ENCODE measurements at regions not wholly inside any gene's neighbourhood (a gene's known extent, or its start where the extent isn't known, plus 50 kb on each side); places are given as distances from the start of the nearest gene placed in this dataset.
"Not testable (repeated sequence)": the region's sequence is repeated elsewhere in the genome, so short reads cannot be mapped to it uniquely, and the experiment has no call there.

DNA sequence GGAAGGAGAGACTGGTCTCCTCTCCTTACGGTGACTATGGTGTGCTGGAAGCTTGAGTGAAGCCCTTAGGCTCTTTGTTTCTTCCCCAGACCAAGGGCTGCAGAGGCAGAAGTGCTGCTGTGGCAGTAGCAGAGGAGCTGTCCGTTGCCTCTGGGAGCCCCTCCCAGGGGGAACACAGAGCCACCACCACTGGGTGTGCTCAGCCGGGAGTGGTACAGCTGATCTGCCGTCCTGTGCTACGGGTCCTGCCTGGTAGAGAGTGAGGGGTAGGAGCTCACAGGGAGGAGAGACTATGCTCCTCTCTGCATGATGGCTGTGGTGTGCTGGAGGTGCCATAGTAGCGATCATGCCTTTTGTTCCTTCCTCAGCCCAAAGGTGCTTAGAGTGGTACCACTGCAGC lies 318.7 kb downstream of the DOK5 start:
- no peak for DNase-seq

DNA sequence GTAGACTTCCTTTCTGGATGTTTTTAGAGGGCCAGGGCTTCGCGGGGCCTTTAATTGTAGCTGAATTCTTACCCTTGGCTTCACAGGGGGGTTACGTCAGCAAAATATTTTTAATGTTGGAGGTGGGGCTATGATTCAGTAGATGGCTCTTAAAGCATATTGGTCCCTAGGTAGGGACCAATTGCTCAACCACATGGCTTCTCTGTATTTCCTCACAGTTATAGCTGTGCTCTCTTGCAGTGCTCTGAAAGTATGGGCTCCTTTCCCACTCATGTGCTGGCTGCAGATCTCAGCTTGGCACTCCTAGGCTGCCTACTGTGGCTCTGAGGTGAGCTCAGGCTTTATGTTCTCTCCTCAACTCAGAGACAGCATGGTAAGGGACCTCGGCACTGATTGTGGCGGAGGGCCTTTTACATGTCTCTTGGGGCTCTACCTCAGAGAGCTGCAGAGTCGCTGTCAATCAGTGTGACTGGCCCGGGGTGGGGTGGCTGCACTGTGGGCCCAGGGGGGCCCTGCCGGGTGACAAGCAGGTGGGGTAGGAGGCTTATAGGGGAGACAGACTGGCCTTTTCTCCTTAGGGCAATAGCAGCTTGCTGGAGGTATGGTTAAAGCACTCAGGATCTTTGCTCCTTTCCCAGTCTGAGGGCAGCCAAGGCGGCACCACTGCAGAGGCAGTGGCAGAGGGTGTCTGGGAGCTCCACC lies 318.0 kb downstream of the DOK5 start:
- DNase-seq = no peak

DNA sequence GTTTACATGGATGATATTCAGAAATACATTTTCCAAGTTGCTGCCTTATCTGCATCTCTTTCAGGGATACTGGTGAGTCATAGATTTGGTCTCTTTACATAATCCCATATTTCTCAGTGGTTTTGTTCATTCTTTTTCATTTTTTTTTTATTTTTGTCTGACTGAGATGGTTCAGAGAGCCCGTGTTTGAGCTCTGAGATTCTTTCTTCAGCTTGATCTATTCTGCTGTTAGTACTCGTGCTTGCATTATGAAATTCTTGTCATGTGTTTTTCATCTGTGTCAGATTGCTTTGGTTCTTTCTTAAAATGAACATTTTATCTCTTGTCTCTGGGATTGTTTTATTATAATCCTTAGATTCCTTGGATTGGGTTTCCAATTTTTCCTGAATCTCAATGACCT lies 317.3 kb downstream of the DOK5 start:
- DNase-seq = no peak

DNA sequence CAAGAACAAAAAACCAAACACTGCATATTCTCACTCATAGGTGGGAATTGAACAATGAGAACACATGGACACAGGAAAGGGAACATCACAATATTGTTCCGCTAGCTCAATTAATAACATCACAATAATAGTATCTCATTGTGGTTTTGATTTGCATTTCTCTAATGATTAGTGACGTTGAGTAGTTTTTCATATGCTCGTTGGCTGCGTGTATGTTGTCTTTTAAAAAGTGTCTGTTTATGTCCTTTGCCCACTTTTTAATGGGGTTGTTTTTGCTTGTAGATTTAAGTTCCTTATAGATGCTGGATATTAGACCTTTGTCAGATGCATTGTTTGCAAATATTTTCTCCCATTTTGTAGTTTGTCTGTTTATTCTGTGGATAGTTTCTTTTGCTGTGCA lies 312.9 kb downstream of the DOK5 start:
- DNase-seq = not testable (repeated sequence)

DNA sequence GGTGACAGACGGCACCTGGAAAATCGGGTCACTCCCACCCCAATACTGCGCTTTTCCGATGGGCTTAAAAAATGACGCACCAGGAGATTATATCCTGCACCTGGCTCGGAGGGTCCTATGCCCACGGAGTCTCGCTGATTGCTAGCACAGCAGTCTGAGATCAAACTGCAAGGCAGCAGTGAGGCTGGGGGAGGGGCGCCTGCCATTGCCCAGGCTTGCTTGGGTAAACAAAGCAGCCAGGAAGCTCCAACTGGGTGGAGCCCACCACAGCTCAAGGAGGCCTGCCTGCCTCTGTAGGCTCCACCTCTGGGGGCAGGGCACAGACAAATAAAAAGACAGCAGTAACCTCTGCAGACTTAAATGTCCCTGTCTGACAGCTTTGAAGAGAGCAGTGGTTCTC lies 307.4 kb downstream of the DOK5 start:
- DNase-seq = not testable (repeated sequence)

DNA sequence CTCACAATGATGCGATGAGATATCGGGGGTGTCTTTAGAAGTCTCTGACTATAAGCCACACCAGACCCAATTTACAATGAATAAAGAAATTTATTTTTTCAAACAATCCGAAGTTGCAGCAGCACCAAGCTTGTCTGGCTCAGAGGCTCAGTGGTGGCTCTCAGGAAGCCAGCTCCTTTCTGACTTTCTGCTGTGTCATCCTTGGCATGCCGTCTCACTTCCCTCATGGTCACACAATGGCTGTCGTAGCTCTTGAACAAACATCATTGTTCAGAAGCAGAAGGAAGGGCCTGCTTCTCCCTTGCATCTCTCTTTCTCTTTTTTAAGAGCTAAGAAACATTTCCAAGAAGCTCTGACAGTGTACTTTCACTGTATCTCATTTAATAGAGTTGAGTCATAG lies 299.0 kb downstream of the DOK5 start:
- no peak for DNase-seq

DNA sequence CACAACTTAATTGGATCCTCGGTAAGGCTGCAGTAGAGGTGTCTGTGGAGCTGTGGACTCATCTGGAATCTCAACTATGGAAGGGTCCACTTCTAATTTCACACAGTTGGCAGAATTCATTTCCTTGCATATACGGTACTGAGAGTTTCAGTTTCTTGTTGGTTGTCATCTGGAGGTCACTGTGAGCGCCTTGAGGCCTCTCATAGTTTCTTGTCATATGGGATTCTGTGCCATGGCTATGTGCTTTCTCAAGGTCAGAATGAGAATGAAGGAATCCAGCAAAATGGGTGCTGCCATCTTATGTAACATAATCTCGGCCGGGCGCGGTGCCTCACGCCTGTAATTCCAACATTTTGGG lies 298.2 kb downstream of the DOK5 start:
- no peak for DNase-seq

DNA sequence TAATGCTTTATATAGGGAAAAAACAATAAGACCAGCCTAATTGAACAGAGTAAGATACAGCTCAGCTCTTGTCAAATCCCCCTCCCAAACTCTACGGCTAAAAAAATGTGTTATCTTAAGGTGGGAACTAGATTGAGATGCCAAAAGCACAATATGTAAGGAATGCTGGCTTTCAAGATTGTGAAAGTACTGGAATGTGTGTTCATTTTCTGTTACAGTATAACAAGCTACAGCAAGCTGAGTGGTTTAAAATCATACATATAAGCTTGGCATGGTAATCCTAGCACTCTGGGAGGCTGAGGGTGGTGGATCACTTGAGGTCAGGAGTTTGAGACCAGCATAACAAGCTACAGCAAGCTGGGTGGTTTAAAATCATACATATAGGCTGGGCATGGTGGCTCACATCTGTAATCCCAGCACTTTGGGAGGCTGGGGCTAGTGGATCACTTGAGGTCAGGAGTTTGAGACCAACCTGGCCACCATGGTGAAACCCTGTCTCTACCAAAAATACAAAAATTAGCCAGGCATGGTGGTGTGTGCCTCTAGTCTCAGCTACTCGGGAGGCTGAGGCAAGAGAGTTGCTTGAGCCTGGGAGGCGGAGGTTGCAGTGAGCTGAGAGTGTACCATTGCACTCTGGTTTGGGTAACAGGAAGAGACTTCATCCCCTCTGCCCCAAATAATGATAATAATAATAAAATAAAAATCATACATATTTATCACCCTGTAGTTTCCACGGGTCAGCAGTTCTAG lies 297.7 kb downstream of the DOK5 start:
- peak; percentile 3 for DNase-seq

DNA sequence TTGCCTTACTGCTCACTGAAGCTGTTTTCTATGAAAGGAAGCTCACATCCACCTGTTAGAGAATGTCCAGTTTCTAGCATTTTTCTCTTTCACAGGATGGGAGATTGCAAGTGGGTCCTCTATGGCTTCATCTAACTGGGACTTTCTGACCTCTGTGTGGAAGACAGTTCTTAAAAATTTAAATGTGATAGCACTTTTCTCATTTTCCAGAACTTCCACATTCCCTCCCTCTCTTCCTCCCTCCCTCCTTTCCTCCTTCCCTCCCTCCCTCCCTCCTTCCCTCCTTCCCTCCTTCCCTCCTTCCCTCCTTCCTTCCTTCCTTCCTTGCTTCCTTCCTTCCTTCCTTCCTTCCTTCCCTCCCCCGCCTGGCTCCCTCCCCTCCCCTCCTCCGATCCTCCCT lies 291.1 kb downstream of the DOK5 start:
- DNase-seq = no peak

DNA sequence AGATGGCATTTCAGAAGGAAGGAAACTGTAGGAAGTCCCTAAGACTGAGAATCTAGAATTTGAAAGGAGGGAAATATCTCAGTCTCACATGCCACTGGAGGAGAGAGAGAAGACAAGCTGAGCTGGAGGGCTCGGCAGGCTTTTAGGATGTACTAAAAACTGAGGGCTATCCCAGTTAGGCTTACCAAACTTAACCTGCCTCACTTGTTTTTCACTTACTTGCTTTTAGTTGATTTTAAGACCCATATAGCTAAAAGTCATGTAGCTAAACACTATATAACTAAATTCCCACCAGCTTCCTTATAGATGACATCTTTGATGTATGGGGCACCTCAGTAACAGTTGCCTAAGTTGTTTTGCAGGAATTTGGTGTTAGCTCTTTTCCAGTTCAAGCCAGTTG lies 288.0 kb downstream of the DOK5 start:
- no peak for DNase-seq

DNA sequence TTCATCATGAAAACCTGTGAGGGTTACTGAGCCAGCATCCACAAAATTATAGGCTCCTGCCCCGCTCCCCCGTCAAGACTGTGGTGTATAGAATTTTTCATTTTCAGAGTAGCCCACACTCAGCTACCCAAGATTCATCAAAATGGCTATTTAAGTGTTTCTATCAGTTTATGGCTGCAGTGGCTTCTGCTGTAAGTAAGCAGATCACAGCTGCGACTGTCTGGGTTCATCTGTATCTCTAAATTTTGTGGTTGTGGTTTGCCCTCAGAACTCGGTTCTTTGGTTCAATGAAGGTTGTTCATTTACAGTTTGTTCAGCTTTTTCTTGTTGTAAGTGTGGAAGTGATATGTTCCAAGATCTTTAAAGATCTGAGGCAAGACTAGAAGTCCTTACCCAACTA lies 284.2 kb downstream of the DOK5 start:
- no peak for DNase-seq

DNA sequence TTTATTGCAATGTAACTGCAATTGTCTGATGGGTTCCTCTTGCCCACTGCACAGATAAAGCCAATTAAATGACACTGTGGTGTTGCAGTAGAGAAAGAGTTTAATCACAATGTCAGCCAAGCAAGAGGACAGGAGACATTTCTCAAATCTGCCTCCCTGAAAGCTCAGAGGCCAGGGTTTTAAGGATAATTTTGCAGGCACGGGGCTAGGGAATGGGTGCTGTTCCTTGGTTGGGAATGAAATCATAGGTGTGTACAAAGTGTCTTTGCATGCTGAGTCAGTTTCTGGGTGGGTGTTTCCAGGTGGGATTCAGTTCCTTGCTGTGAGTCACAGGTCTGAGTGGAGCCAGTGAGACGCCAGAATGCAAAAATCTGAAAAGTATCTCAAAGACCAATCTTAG lies 271.4 kb downstream of the DOK5 start:
- DNase-seq = no peak

DNA sequence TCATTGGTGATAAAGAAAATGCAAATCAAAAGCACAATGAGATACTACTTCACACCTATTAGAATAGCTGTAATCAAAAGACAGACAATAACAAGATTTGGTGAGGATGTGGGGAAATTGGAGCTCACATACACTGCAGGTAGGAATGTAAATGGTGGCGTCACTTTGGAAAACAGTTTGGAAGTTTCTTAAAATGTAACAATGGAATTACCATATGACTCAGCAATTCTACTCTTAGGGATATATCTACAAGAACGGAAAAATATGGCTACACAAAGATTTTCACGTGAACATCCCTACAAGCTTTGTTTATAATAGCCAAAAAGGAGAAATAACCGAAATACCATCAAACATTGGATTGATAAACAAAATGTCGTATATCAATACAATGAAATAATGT lies 270.4 kb downstream of the DOK5 start:
- DNase-seq = no peak

DNA sequence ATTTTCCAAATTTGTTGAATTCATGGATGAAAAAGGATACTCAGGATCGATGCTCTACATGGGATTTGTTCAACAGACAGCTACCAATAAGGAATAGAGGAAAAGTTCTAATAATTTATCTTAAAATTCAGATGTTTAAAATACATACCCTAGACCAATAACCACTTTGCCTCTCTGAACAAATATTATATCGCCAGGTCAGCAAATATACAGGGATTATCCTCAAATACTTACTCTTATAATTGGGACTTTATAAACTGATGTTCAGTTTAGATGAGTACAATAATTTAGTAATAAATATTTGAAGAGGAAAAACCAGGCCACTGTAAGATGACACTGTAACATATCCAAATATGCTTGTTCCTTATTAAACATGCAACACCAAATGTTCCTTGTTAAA lies 268.7 kb downstream of the DOK5 start:
- DNase-seq = no peak

DNA sequence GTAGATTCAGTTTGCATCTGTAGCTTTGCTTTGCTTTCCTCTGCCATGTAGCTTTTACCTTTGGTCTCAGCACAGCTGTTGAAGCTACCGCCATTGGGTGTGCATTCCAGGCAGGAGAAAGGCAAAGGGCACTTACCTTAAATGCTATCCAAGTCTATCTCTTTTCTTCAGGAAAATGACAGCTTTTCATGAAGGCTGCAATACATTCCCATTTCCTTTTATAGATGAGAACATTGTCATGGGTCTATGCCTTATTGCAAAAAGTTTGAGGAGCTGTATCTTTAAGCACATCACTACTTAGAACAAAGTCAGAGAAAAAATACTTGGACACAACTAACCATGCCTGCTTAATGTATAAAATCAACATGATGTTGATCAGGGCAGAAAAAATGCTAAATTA lies 266.8 kb downstream of the DOK5 start:
- no peak for DNase-seq

DNA sequence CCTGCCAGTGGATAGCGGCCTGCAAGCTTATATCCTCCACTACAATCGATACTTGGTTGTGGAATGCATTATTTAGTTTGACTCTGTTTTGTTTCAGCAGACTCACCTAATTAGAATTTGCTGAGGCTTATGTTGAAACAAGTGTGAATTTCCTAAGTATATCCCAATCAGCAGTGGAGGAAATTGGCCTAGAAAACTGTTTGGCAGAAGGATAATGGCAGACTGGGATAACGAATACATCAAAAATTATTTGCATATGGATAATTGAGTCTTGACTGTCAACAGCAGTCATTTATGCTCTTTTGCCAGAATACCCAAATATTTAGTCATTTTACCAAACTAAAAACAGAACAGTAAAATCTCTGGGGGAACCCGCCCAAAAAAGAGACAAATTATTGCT lies 261.0 kb downstream of the DOK5 start:
- DNase-seq = no peak

DNA sequence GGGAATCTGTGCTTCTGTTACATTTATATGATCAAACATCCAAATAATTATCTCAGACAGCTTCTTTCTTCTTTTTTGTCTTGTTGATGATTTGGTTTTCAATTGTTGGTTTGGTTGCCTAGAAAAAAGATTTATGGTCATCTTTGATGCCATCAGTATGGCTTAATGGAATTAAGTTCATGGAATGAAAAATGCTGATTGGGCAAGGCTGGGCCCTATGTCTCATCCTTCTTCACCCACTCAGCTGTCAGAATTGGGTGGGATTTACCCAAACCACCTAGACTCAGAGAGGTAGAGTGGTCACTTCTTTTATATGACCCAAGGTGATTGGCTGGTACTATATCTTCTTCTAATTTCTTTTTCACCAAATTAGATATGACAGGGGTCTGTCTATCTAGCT lies 258.3 kb downstream of the DOK5 start:
- DNase-seq = no peak

DNA sequence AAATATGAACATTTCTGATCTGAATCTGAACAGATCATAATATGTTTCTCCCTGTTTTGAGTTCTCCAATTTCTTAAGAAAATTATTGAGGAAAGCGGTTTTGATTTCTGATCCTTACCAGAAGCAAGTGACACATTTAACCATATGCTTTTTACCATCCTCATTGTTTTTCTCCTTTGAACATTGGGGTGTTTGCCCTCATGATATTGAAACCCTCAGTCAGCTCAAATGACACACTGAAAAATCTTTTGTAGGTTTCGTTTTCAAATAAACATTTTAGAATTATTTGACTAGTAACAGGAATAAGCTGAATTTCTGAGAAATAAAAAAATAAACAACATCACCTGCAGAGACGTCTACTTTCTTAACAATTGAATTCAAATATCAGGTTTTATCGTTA lies 252.1 kb downstream of the DOK5 start:
- no peak for DNase-seq

DNA sequence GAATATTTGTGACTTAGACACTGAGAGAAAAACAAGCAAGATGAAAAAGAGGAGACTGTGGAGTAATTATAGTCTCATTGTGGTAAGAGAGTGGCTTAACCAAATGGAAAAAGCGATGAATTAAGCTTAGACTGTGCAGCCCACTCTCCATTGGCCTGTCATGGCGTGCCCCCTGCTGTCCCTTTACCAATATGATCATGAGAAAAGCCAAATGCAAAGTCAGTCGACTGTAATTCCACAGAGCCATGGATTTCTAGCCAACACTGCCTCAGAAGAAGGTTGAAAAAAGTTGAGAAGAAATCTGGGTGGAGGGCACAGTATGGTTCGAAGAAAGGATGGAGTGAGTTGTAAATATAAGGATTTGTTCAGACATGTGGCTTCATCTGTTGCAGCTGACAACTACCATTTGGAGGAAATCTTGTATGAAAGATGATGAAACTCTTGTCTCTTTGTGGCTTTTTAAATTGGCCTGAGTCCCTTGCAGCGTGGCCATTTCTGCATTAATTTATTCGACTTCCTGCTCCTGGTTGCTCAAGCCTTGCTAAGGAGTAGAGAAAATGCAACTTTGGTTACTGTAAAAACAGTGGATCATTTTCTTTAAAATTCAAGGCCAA lies 251.4 kb downstream of the DOK5 start:
- no peak for DNase-seq

DNA sequence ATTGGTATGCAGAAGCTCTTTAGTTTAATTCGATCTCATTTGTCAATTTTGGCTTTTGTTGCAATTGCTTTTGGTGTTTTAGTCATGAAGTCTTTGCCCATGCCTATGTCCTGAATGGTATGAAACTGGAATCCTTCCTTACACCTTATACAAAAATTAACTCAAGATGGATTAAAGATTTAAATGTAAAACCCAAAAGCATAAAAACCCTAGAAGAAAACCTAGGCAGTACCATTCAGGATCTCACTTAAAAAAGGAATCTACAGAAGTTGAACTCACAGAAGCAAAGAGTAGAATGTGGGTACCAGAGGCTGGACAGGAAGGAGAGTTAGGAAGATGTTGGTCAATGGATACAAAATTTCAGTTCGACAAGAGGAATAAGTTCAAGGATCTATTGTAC lies 249.9 kb downstream of the DOK5 start:
- not testable (repeated sequence) for DNase-seq

DNA sequence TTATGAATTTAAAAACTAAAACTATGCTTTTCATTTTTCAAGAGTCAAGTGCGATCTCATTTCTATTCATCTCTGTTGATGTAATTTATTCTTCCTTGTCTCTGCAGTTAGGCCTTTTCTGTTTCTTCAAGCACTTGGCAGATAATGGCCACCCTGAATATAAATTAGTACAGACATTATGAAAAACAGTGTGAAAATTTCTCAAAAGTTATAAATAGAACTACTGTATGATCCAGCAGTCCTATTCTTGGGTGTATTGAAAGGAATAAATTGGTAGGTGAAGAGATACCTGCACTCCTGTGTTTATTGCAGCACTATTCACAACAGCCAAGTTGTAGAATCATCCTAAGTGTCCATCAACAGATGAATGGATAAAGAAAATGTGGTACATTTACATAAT lies 248.3 kb downstream of the DOK5 start:
- DNase-seq = no peak

DNA sequence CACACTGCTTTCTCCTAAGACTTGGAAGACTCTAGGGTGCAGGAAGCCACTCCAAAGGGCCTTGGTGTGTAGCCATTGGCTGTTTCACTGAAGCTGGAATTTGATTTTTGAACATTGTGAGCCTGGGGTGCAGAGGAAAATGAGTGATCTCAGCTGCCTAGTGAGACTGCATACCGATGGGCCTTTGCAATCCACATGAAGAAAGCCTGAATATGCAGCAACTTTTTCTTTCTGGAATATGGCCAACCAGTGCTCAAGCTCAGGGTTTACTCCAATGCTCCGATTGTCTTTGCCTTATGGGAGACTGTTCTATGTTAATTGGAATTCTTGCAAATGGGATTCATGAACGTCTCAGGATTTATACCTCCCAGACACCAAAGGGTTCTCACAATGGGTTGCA lies 242.6 kb downstream of the DOK5 start:
- DNase-seq = no peak

DNA sequence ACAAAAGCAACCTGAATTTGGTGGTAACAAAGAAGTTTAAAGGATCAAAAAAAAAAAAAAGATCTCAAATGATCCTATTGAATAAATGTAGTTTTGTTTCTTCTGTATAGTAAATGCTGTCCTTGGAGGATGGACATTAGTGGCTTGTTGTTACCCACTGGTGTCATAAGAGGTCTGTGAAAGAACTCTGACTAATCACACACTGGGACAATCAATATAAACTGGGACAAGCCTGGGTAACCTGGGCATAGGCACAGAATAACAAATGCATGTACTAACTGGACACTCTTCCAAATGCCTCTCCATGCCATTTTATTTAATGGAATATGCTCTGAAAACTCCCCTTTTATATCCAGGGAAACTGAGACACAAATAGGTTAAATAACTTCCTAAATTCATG lies 241.4 kb downstream of the DOK5 start:
- DNase-seq = no peak

DNA sequence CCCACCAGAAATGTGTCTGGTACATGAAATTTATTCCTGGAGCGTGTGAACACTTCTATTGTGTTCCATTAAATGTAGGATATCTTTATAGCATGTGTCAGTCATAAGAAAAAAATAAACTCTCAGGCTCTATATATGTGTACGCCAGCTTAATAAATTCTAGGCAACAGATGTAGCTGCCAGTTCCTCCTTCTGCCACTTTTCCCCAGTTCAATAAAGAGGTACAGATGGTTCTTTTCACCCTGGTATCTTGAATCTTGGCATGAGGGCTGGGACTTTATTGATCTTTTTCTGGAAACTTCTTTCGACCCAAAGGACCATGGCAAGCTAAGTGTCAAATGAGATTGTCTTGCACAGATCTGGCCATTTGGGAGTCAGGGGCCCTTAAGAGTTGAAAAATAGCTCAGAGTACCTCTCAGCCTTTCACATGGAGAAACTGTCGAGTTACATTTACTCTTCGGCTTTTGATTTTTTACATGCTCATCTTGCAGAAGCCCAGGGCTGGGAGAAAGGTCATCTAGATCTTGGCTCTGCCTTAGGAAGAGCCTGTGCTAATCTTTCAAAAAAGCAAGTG lies 240.9 kb downstream of the DOK5 start:
- DNase-seq = no peak

All from NCI-H226 (cell line).